Psoas muscle (tissue), 7 donors: ENCODE measurements at regions not wholly inside any gene's neighbourhood (a gene's known extent, or its start where the extent isn't known, plus 50 kb on each side); places are given as distances from the start of the nearest gene placed in this dataset.
"Not testable (repeated sequence)": the region's sequence is repeated elsewhere in the genome, so short reads cannot be mapped to it uniquely, and the experiment has no call there.

Experiments used
- ATAC-seq, 4 donors: fragments of 200-7000 bp; cut with Tn5 transposase; one replicate each; pipeline ENCODE4 v1.9.1; 2020; ENCODE audit warnings: moderate library complexity in 3 of 4, mild to moderate bottlenecking in 2 of 4
- DNase-seq, 2 donors: peaks; one replicate each; pipeline ENCODE4 v3.0.0-alpha.2; 2020
- H3K27ac ChIP-seq: fragments of 200-600 bp; one replicate; pipeline ENCODE4 v1.8.0; 2022
- H3K27me3 ChIP-seq, 3 donors: fragments of 200-600 bp in 1 of 3; one replicate each; pipeline versions ENCODE4 v1.6.1 to v1.8.0; 2013 to 2022; ENCODE audit warnings: low read length in 2 of 3, mild to moderate bottlenecking in 2 of 3, moderate library complexity in 1 of 3; ENCODE audit not compliant: insufficient read depth in 3 of 3
- H3K36me3 ChIP-seq, 2 donors: fragments of 200-600 bp in 1 of 2; one replicate each; pipeline versions ENCODE4 v1.6.1 to v1.8.0; 2013 to 2022; ENCODE audit warnings: low read depth in 1 of 2, mild to moderate bottlenecking in 1 of 2, moderate library complexity in 1 of 2; ENCODE audit not compliant: insufficient read depth in 1 of 2
- H3K4me1 ChIP-seq: fragments of 200-600 bp; one replicate; pipeline ENCODE4 v1.8.0; 2022
- H3K4me3 ChIP-seq: fragments of 200-600 bp; one replicate; pipeline ENCODE4 v1.8.0; 2022; ENCODE audit warnings: mild to moderate bottlenecking
- H3K9me3 ChIP-seq: fragments of 200-600 bp; one replicate; pipeline ENCODE4 v1.8.0; 2022
- CTCF ChIP-seq: fragments of 200-600 bp; IDR thresholded peaks from one replicate; pipeline ENCODE4 v1.8.0; 2022; ENCODE audit warnings: antibody characterized with exemption
- WGBS, 3 donors: extraction: QIAGEN DNeasy Blood & Tissue Kit; methylation state at CpG; one replicate each; pipeline versions ENCODE4 v1.1.6 to v1.1.7; 2013; 5-methylcytosine and 5-hydroxymethylcytosine counted together
- intact Hi-C, 2 donors: fragments of 100-400 bp; cut with DNase I; formaldehyde crosslinking; loops; one replicate each; pipeline versions ENCODE4 v1.11.0 to v1.14.2; 2022
- donor health status: healthy with polysubstance abuse.
- donor health status: DM: no; HTN: no; CAD: no; lungs with moderate emphysema.
- donor health status: Bipolar disorder and iron deficiency.
- donor health status: healthy.
- donor health status: DM: yes; HTN: yes; CAD: no.
- donor health status: DM: no; HTN: no; CAD: no.
- donor health status: DM: yes; HTN: yes; CAD: no.

GRCh38 chr2:37769551-37769950, 98.1 kb upstream of the CDC42EP3 start:
- H3K36me3 ChIP-seq: no peaks in the 10 kb centered on the region
- intact Hi-C loops: no loop called here
- no peak overlapping the region for H3K4me3 ChIP-seq
- ATAC-seq (no peak), DNase-seq (no peak)
- H3K9me3 ChIP-seq: no peaks in the 10 kb centered on the region
- TF ChIP-seq CTCF: no peak
- WGBS, 3 donors: 95 to 99% (median 96%) methylated on average over 3 of the region's 3 CpGs
- H3K27me3 ChIP-seq: no peaks in the 10 kb centered on the region
- peaks cover 13% of the 10 kb centered on the region for H3K4me1 ChIP-seq
- H3K27ac ChIP-seq: no peak overlapping the region

- no peaks in the 10 kb centered on the region for H3K9me3 ChIP-seq
- peak in 2 of 4 donors; percentile 37 to 59 for ATAC-seq
- H3K27ac ChIP-seq: no peak overlapping the region
- peak overlapping the region; percentile 32 for H3K4me3 ChIP-seq
- TF ChIP-seq CTCF: no peak
- no peaks in the 10 kb centered on the region for H3K27me3 ChIP-seq
- intact Hi-C loops: loop anchor here in 1 of 2 donors (5.0 kb wide), 1 partner anchor 353 kb away; no protein-coding TSS in a partner anchor
- 32 to 68% (median 44%) methylated on average over 2 of the region's 2 CpGs for whole genome bisulfite sequencing, 3 donors
- peaks cover 15% of the 10 kb centered on the region for H3K4me1 ChIP-seq
- no peaks in the 10 kb centered on the region for H3K36me3 ChIP-seq
- DNase-seq: no peak
These were observed 99.4 kb upstream of the CDC42EP3 start for GRCh38 chr2:37770797-37771196.

GRCh38 chr2:37771600-37772088, 100.2 kb upstream of the CDC42EP3 start:
- intact Hi-C loops: loop anchor here in 1 of 2 donors (5.0 kb wide), 1 partner anchor 354 kb away; no protein-coding TSS in a partner anchor
- DNase-seq (no peak), ATAC-seq (no peak)
- Histone ChIP-seq H3K27ac (no peak overlapping the region), H3K9me3 (no peaks in the 10 kb centered on the region), H3K36me3 (no peaks in the 10 kb centered on the region), H3K4me1 (peaks cover 21% of the 10 kb centered on the region), H3K4me3 (peak overlapping the region; percentile 32), H3K27me3 (no peaks in the 10 kb centered on the region)
- WGBS, 3 donors: 56 to 64% (median 63%) methylated on average over 3 of the region's 3 CpGs
- TF ChIP-seq CTCF: no peak

- Histone ChIP-seq H3K36me3 (no peaks in the 10 kb centered on the region), H3K4me3 (no peak overlapping the region), H3K9me3 (no peaks in the 10 kb centered on the region), H3K27me3 (no peaks in the 10 kb centered on the region), H3K27ac (no peak overlapping the region), H3K4me1 (peaks cover 11% of the 10 kb centered on the region)
- no peak for TF ChIP-seq CTCF
- ATAC-seq (no peak), DNase-seq (no peak)
- intact Hi-C loops: loop anchor here in 1 of 2 donors (5.0 kb wide), 1 partner anchor 356 kb away; no protein-coding TSS in a partner anchor
- 76 to 81% (median 78%) methylated on average over 8 of the region's 8 CpGs for WGBS, 3 donors
These were observed 102.1 kb upstream of the CDC42EP3 start for GRCh38 chr2:37773371-37774130.

- not testable (repeated sequence) for ATAC-seq, DNase-seq, H3K27me3 ChIP-seq, H3K4me3 ChIP-seq, H3K27ac ChIP-seq, H3K9me3 ChIP-seq, H3K36me3 ChIP-seq
- 88 to 90% (median 89%) methylated on average over 6 of the region's 6 CpGs for WGBS, 3 donors
- intact Hi-C loops: loop anchor here in 1 of 2 donors (5.0 kb wide), 1 partner anchor 357 kb away; no protein-coding TSS in a partner anchor
- H3K4me1 ChIP-seq: peaks cover 11% of the 10 kb centered on the region
These were observed 102.9 kb upstream of the CDC42EP3 start for GRCh38 chr2:37774171-37774944.
